ENCODE measurements at regions not wholly inside any gene's neighbourhood (a gene's known extent, or its start where the extent isn't known, plus 50 kb on each side); places are given as distances from the start of the nearest gene placed in this dataset.

DNA sequence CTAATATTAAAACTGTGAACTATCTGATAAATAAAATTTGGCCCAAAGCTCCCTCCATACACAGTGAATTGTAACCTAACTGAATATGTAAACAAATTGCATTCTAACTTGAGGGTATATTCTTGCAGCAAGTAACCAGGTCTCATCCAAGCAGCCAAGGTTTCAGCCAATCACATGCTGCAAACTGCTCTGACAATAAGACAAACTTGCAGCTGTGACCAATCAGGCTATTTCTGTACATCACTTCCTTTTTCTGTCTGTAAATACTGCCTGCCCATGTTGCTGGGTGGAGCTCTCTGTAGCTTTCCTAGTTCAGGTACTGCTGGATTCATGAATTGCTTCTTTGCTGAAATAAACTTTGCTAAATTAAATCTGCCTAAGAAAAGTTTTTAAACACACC lies 499.0 kb downstream of the GALC start:
- Histone ChIP-seq H3K9me3 (ENCODE audit: control insufficient read depth in 4 of 4, low read length in 3 of 4) (no peaks in the 10 kb centered on the region), H3K9ac (ENCODE audit: low read depth in 1 of 2, low read length in 2 of 2) (no peak overlapping the region), H3K4me1 (ENCODE audit: control insufficient read depth in 4 of 4, insufficient read depth in 4 of 4, low read length in 3 of 4) (no peaks in the 10 kb centered on the region), H3K4me3 (ENCODE audit: low read depth in 1 of 3, low read length in 3 of 3) (no peak overlapping the region), H3K27me3 (ENCODE audit: control insufficient read depth in 4 of 4, insufficient read depth in 4 of 4, low read length in 3 of 4) (no peaks in the 10 kb centered on the region), H3K27ac (ENCODE audit: low read depth in 1 of 2, low read length in 2 of 2) (no peak overlapping the region), H3K36me3 (ENCODE audit: control insufficient read depth in 4 of 4, insufficient read depth in 3 of 4, low read depth in 1 of 4, low read length in 3 of 4) (no peaks in the 10 kb centered on the region)
- no peak for DNase-seq (ENCODE audit: low spot score)
- TF ChIP-seq, protein P1, sequence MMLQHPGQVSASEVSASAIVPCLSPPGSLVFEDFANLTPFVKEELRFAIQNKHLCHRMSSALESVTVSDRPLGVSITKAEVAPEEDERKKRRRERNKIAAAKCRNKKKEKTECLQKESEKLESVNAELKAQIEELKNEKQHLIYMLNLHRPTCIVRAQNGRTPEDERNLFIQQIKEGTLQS (IDR thresholded peaks at IDR 0.05): no peak
- no peak for TF ChIP-seq RXRA (IDR thresholded peaks at IDR 0.05)
- TF ChIP-seq JUND (IDR thresholded peaks at IDR 0.05): no peak

DNA sequence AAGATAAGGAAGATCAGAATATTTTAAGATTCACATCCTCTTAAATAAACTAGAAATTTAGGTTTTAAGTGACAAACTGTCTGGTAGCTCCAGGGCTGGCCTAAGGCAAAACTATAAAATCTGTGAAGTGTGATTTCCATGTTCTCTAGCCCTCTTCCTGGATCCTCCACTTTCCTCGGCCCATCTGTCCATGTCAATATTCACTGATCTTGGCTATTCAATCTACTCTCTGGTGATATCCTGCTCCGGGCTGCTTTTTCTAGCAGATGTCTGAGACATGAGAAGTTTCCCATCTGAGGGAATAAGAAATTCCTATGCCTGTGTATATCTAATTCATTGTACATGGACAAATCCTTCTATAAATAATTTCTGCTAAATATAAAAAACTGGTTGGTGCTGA lies 500.4 kb downstream of the GALC start:
- TF ChIP-seq FOXA1 (IDR thresholded peaks at IDR 0.05) (no peak), HNF4A (conservative IDR thresholded peaks at IDR 0.05) (no peak), YY1 (IDR thresholded peaks at IDR 0.05) (no peak), TAF1 (conservative IDR thresholded peaks at IDR 0.05) (no peak), FOXA2 (IDR thresholded peaks at IDR 0.05) (no peak), RAD21 (IDR thresholded peaks at IDR 0.05) (no peak), GABPA (IDR thresholded peaks at IDR 0.05 in 1 of 2, conservative IDR thresholded peaks at IDR 0.05 in 1 of 2) (no peak), HNF4G (IDR thresholded peaks at IDR 0.05) (no peak), SP1 (IDR thresholded peaks at IDR 0.05) (no peak), JUND (IDR thresholded peaks at IDR 0.05) (no peak), RXRA (IDR thresholded peaks at IDR 0.05) (no peak), NR2F2 (IDR thresholded peaks at IDR 0.05) (no peak), EGR1 (IDR thresholded peaks at IDR 0.05; ENCODE audit: low read depth in 2 of 2) (no peak)
- TF ChIP-seq, protein P2, sequence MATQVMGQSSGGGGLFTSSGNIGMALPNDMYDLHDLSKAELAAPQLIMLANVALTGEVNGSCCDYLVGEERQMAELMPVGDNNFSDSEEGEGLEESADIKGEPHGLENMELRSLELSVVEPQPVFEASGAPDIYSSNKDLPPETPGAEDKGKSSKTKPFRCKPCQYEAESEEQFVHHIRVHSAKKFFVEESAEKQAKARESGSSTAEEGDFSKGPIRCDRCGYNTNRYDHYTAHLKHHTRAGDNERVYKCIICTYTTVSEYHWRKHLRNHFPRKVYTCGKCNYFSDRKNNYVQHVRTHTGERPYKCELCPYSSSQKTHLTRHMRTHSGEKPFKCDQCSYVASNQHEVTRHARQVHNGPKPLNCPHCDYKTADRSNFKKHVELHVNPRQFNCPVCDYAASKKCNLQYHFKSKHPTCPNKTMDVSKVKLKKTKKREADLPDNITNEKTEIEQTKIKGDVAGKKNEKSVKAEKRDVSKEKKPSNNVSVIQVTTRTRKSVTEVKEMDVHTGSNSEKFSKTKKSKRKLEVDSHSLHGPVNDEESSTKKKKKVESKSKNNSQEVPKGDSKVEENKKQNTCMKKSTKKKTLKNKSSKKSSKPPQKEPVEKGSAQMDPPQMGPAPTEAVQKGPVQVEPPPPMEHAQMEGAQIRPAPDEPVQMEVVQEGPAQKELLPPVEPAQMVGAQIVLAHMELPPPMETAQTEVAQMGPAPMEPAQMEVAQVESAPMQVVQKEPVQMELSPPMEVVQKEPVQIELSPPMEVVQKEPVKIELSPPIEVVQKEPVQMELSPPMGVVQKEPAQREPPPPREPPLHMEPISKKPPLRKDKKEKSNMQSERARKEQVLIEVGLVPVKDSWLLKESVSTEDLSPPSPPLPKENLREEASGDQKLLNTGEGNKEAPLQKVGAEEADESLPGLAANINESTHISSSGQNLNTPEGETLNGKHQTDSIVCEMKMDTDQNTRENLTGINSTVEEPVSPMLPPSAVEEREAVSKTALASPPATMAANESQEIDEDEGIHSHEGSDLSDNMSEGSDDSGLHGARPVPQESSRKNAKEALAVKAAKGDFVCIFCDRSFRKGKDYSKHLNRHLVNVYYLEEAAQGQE (IDR thresholded peaks at IDR 0.05): no peak
- TF ChIP-seq, protein P3, sequence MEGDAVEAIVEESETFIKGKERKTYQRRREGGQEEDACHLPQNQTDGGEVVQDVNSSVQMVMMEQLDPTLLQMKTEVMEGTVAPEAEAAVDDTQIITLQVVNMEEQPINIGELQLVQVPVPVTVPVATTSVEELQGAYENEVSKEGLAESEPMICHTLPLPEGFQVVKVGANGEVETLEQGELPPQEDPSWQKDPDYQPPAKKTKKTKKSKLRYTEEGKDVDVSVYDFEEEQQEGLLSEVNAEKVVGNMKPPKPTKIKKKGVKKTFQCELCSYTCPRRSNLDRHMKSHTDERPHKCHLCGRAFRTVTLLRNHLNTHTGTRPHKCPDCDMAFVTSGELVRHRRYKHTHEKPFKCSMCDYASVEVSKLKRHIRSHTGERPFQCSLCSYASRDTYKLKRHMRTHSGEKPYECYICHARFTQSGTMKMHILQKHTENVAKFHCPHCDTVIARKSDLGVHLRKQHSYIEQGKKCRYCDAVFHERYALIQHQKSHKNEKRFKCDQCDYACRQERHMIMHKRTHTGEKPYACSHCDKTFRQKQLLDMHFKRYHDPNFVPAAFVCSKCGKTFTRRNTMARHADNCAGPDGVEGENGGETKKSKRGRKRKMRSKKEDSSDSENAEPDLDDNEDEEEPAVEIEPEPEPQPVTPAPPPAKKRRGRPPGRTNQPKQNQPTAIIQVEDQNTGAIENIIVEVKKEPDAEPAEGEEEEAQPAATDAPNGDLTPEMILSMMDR (IDR thresholded peaks at IDR 0.05; ENCODE audit: low read depth, low read length, missing input control): no peak
- TF ChIP-seq, protein P1 (IDR thresholded peaks at IDR 0.05): no peak
- TF ChIP-seq, protein P4, sequence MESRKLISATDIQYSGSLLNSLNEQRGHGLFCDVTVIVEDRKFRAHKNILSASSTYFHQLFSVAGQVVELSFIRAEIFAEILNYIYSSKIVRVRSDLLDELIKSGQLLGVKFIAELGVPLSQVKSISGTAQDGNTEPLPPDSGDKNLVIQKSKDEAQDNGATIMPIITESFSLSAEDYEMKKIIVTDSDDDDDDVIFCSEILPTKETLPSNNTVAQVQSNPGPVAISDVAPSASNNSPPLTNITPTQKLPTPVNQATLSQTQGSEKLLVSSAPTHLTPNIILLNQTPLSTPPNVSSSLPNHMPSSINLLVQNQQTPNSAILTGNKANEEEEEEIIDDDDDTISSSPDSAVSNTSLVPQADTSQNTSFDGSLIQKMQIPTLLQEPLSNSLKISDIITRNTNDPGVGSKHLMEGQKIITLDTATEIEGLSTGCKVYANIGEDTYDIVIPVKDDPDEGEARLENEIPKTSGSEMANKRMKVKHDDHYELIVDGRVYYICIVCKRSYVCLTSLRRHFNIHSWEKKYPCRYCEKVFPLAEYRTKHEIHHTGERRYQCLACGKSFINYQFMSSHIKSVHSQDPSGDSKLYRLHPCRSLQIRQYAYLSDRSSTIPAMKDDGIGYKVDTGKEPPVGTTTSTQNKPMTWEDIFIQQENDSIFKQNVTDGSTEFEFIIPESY (IDR thresholded peaks at IDR 0.05): no peak
- TF ChIP-seq, protein P5, sequence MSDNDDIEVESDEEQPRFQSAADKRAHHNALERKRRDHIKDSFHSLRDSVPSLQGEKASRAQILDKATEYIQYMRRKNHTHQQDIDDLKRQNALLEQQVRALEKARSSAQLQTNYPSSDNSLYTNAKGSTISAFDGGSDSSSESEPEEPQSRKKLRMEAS (IDR thresholded peaks at IDR 0.05): no peak
- no peak for DNase-seq (ENCODE audit: low spot score)
- no peaks in the 10 kb centered on the region for H3K36me3 ChIP-seq (ENCODE audit: control insufficient read depth in 4 of 4, insufficient read depth in 3 of 4, low read depth in 1 of 4, low read length in 3 of 4)

More for the DNA sequence above, 500.4 kb downstream of the GALC start:
- Histone ChIP-seq H3K27ac (ENCODE audit: low read depth in 1 of 2, low read length in 2 of 2) (no peak overlapping the region), H3K9ac (ENCODE audit: low read depth in 1 of 2, low read length in 2 of 2) (no peak overlapping the region), H3K9me3 (ENCODE audit: control insufficient read depth in 4 of 4, low read length in 3 of 4) (no peaks in the 10 kb centered on the region), H3K4me3 (ENCODE audit: low read depth in 1 of 3, low read length in 3 of 3) (no peak overlapping the region), H3K27me3 (ENCODE audit: control insufficient read depth in 4 of 4, insufficient read depth in 4 of 4, low read length in 3 of 4) (no peaks in the 10 kb centered on the region), H3K4me1 (ENCODE audit: control insufficient read depth in 4 of 4, insufficient read depth in 4 of 4, low read length in 3 of 4) (no peaks in the 10 kb centered on the region)
- WGBS: 80% methylated on average over 2 of the region's 2 CpGs
